Thoracic aorta (tissue), 2 donors: ENCODE measurements at regions not wholly inside any gene's neighbourhood (a gene's known extent, or its start where the extent isn't known, plus 50 kb on each side); places are given as distances from the start of the nearest gene placed in this dataset.
A peak's percentile ranks its signal among the peaks of the same experiment; 100 is the strongest.

Experiments used
- ATAC-seq: fragments of 150-250 bp; one replicate; pipeline ENCODE4 v1.8.0; 2017; ENCODE audit warnings: low read depth; ENCODE audit not compliant: insufficient number of reproducible peaks, low FRiP score
- DNase-seq: peaks from one replicate; pipeline ENCODE4 v3.0.0-alpha.2; 2020; ENCODE audit warnings: low spot score
- H3K27ac ChIP-seq, 2 donors: fragments of 200-600 bp; sonication (generic); 1 replicate in 1 of 2; 2 replicates in 1 of 2; pipeline ENCODE4 v1.5.1; 2016; ENCODE audit warnings: mild to moderate bottlenecking in 2 of 2, moderate library complexity in 2 of 2
- H3K27me3 ChIP-seq: fragments of 200-600 bp; sonication (generic); replicated peaks from 2 replicates; pipeline ENCODE4 v1.6.0; 2016; ENCODE audit warnings: mild to moderate bottlenecking; ENCODE audit not compliant: insufficient read depth
- H3K36me3 ChIP-seq: fragments of 200-600 bp; sonication (generic); one replicate; pipeline ENCODE4 v1.5.1; 2016
- H3K4me1 ChIP-seq, 2 donors: fragments of 200-600 bp; sonication (generic); 1 replicate in 1 of 2; 2 replicates in 1 of 2; pipeline versions ENCODE4 v1.5.1 to v1.6.0; 2016; ENCODE audit warnings: low read depth in 2 of 2, mild to moderate bottlenecking in 1 of 2; ENCODE audit not compliant: control insufficient read depth in 1 of 2
- H3K4me3 ChIP-seq: fragments of 200-600 bp; sonication (generic); 2 replicates; pipeline ENCODE4 v1.5.1; 2016; ENCODE audit warnings: mild to moderate bottlenecking
- H3K9me3 ChIP-seq: fragments of 200-600 bp; sonication (generic); 2 replicates; pipeline ENCODE4 v1.5.1; 2016
- CTCF ChIP-seq: fragments of 200-600 bp; sonication (generic); IDR thresholded peaks from one replicate; pipeline ENCODE4 v1.5.1; 2019; ENCODE audit warnings: antibody characterized with exemption

- no peak for TF ChIP-seq CTCF
- DNase-seq, result no peak
- Histone ChIP-seq H3K9me3 (no peaks in the 10 kb centered on the region), H3K4me3 (no peak overlapping the region), H3K27ac (no peak overlapping the region), H3K36me3 (no peaks in the 10 kb centered on the region), H3K27me3 (no peaks in the 10 kb centered on the region), H3K4me1 (no peaks in the 10 kb centered on the region)
- no peak for ATAC-seq
Observed at GRCh38 chr2:129174143-129174542, 805.3 kb upstream of the RAB6C start.

- no peak for DNase-seq
- Histone ChIP-seq H3K4me3 (no peak overlapping the region), H3K27me3 (no peaks in the 10 kb centered on the region), H3K36me3 (no peaks in the 10 kb centered on the region), H3K4me1 (no peaks in the 10 kb centered on the region), H3K27ac (no peak overlapping the region), H3K9me3 (no peaks in the 10 kb centered on the region)
- no peak for ATAC-seq
- TF ChIP-seq CTCF, result no peak
Observed at GRCh38 chr2:129175051-129175450, 804.4 kb upstream of the RAB6C start.

GRCh38 chr2:129176375-129176774 lies 803.1 kb upstream of the RAB6C start:
- ATAC-seq (no peak), DNase-seq (no peak)
- no peak for TF ChIP-seq CTCF
- Histone ChIP-seq H3K27ac (no peak overlapping the region), H3K27me3 (no peaks in the 10 kb centered on the region), H3K4me3 (no peak overlapping the region), H3K9me3 (no peaks in the 10 kb centered on the region), H3K4me1 (no peaks in the 10 kb centered on the region), H3K36me3 (no peaks in the 10 kb centered on the region)

- DNase-seq, result peak; percentile 36
Observed at GRCh38 chr2:129178356-129178755, 801.1 kb upstream of the RAB6C start.

GRCh38 chr2:129179199-129179598 lies 800.3 kb upstream of the RAB6C start:
- no peak for ATAC-seq
- Histone ChIP-seq H3K27ac (no peak overlapping the region), H3K9me3 (no peaks in the 10 kb centered on the region), H3K27me3 (no peaks in the 10 kb centered on the region), H3K4me3 (no peak overlapping the region), H3K36me3 (no peaks in the 10 kb centered on the region), H3K4me1 (no peaks in the 10 kb centered on the region)
- TF ChIP-seq CTCF, result no peak
- no peak for DNase-seq

More at GRCh38 chr2:129178356-129178755, 801.1 kb upstream of the RAB6C start:
- H3K27ac ChIP-seq, result no peak overlapping the region
- no peak overlapping the region for H3K4me3 ChIP-seq
- H3K36me3 ChIP-seq, result no peaks in the 10 kb centered on the region
- TF ChIP-seq CTCF, result no peak
- H3K4me1 ChIP-seq, result no peaks in the 10 kb centered on the region
- ATAC-seq, result no peak
- H3K9me3 ChIP-seq, result no peaks in the 10 kb centered on the region
- H3K27me3 ChIP-seq, result no peaks in the 10 kb centered on the region
